OCI-LY3 (cell line): ENCODE measurements at regions not wholly inside any gene's neighbourhood (a gene's known extent, or its start where the extent isn't known, plus 50 kb on each side); places are given as distances from the start of the nearest gene placed in this dataset.

Experiments
- H2AFZ ChIP-seq: fragments of 200-600, 300-600 bp; shearing (Covaris generic); 2 replicates; pipeline ENCODE4 v1.6.0; 2014; ENCODE audit warnings: antibody characterized with exemption, low read depth, low read length
- H3K27ac ChIP-seq: fragments of 200-600, 300-600 bp; sonication (generic); 2 replicates; pipeline ENCODE4 v1.5.1; 2014; ENCODE audit warnings: mild to moderate bottlenecking, low read length, moderate library complexity, mixed read lengths
- H3K27me3 ChIP-seq: fragments of 200-600, 300-600 bp; sonication (generic); 2 replicates; pipeline ENCODE4 v1.6.1; 2014; ENCODE audit warnings: low read depth, low read length, mixed read lengths
- H3K36me3 ChIP-seq: fragments of 200-600, 300-600 bp; sonication (generic); replicated peaks from 2 replicates; pipeline ENCODE3; 2014; ENCODE audit warnings: low read depth, low read length, mixed read lengths
- H3K4me1 ChIP-seq: fragments of 300-600, 200-600 bp; sonication (generic); 2 replicates; pipeline ENCODE4 v1.6.1; 2014; ENCODE audit warnings: low read length, mixed read lengths
- H3K4me2 ChIP-seq: fragments of 200-600, 300-600 bp; sonication (generic); 2 replicates; pipeline ENCODE4 v1.6.1; 2014; ENCODE audit warnings: low read length, mixed read lengths
- H3K4me3 ChIP-seq: fragments of 300-600, 200-600 bp; sonication (generic); 2 replicates; pipeline ENCODE4 v1.5.1; 2014; ENCODE audit warnings: antibody characterized with exemption, mild to moderate bottlenecking, low read length, moderate library complexity
- H3K79me2 ChIP-seq: fragments of 300-600, 200-600 bp; shearing (Covaris generic); 2 replicates; pipeline ENCODE4 v1.6.1; 2014; ENCODE audit warnings: mild to moderate bottlenecking, low read length, mixed read lengths
- H3K9ac ChIP-seq: fragments of 300-600, 200-600 bp; shearing (Covaris generic); 2 replicates; pipeline ENCODE4 v1.6.0; 2014; ENCODE audit warnings: mild to moderate bottlenecking, low read length, moderate library complexity
- H3K9me3 ChIP-seq: fragments of 200-600, 300-600 bp; shearing (Covaris generic); 2 replicates; pipeline ENCODE4 v1.6.1; 2014; ENCODE audit warnings: low read length, mixed read lengths; ENCODE audit not compliant: insufficient read depth
- H4K20me1 ChIP-seq: fragments of 200-600, 300-600 bp; sonication (generic); 2 replicates; pipeline ENCODE4 v1.6.1; 2016; ENCODE audit warnings: low read length, mixed read lengths; ENCODE audit not compliant: insufficient read depth
- CTCF ChIP-seq: fragments of 200-600, 300-600 bp; sonication (generic); IDR thresholded peaks from 2 replicates; pipeline ENCODE4 v1.5.1; 2014; ENCODE audit warnings: antibody characterized with exemption, low read length, low read depth
- EZH2phosphoT487 ChIP-seq: fragments of 200-600 bp; shearing (Covaris generic); IDR thresholded peaks from 2 replicates; pipeline ENCODE4 v1.6.1; 2018; ENCODE audit warnings: antibody characterized with exemption, mixed run types, low read depth

GRCh38 chr6:74320074-74320473 lies 624.1 kb downstream of the CD109 start:
- Histone ChIP-seq H3K27ac (no peak overlapping the region), H3K4me2 (no peak overlapping the region), H4K20me1 (no peaks in the 10 kb centered on the region), H3K4me1 (peaks cover 3% of the 10 kb centered on the region; the same call in 1 of the 2 replicates), H3K4me3 (no peak overlapping the region), H3K9ac (no peak overlapping the region), H3K36me3 (no peaks in the 10 kb centered on the region), H3K79me2 (no peaks in the 10 kb centered on the region), H3K9me3 (no peaks in the 10 kb centered on the region), H3K27me3 (no peaks in the 10 kb centered on the region), H2AFZ (no peak overlapping the region)
- no peak for TF ChIP-seq EZH2phosphoT487
- TF ChIP-seq CTCF = no peak

- 0 out of 2 replicates have a peak, but pooled peaks cover 3% of the 10 kb centered on the region for H3K9me3 ChIP-seq
- H3K9ac ChIP-seq = no peak overlapping the region
- no peaks in the 10 kb centered on the region for H4K20me1 ChIP-seq
- H3K27me3 ChIP-seq = no peaks in the 10 kb centered on the region
- no peak overlapping the region for H3K27ac ChIP-seq
- no peak overlapping the region for H3K4me2 ChIP-seq
- TF ChIP-seq EZH2phosphoT487 (no peak), CTCF (no peak)
- H3K36me3 ChIP-seq = no peaks in the 10 kb centered on the region
- H3K79me2 ChIP-seq = no peaks in the 10 kb centered on the region
- H3K4me3 ChIP-seq = no peak overlapping the region
- no peak overlapping the region for H2AFZ ChIP-seq
- H3K4me1 ChIP-seq = peaks cover 7% of the 10 kb centered on the region; the same call in 1 of the 2 replicates
These were observed 623.3 kb downstream of the CD109 start for GRCh38 chr6:74319292-74319691.

GRCh38 chr6:74318738-74319137 lies 622.7 kb downstream of the CD109 start:
- Histone ChIP-seq H2AFZ (no peak overlapping the region), H3K4me1 (peaks cover 10% of the 10 kb centered on the region), H3K9ac (no peak overlapping the region), H3K9me3 (0 out of 2 replicates have a peak, but pooled peaks cover 3% of the 10 kb centered on the region), H4K20me1 (no peaks in the 10 kb centered on the region), H3K27me3 (no peaks in the 10 kb centered on the region), H3K27ac (no peak overlapping the region), H3K36me3 (no peaks in the 10 kb centered on the region), H3K79me2 (no peaks in the 10 kb centered on the region), H3K4me3 (no peak overlapping the region), H3K4me2 (no peak overlapping the region)
- TF ChIP-seq EZH2phosphoT487 (no peak), CTCF (no peak)

- H3K27ac ChIP-seq = no peak overlapping the region
- H3K79me2 ChIP-seq = no peaks in the 10 kb centered on the region
- peaks cover 8% of the 10 kb centered on the region for H3K4me1 ChIP-seq
- no peaks in the 10 kb centered on the region for H4K20me1 ChIP-seq
- H3K4me2 ChIP-seq = no peak overlapping the region
- no peaks in the 10 kb centered on the region for H3K36me3 ChIP-seq
- H2AFZ ChIP-seq = no peak overlapping the region
- no peak overlapping the region for H3K4me3 ChIP-seq
- H3K9ac ChIP-seq = no peak overlapping the region
- H3K9me3 ChIP-seq = 0 out of 2 replicates have a peak, but pooled peaks cover 3% of the 10 kb centered on the region
- TF ChIP-seq CTCF (no peak), EZH2phosphoT487 (no peak)
- H3K27me3 ChIP-seq = no peaks in the 10 kb centered on the region
These were observed 616.1 kb downstream of the CD109 start for GRCh38 chr6:74312081-74312480.
